OCI-LY7 (cell line): ENCODE measurements at regions not wholly inside any gene's neighbourhood (a gene's known extent, or its start where the extent isn't known, plus 50 kb on each side); places are given as distances from the start of the nearest gene placed in this dataset.

Source experiments
- EZH2phosphoT487 ChIP-seq: fragments of 200-600 bp; sonication (generic); IDR thresholded peaks from 2 replicates; pipeline ENCODE4 v1.6.1; 2018; ENCODE audit warnings: low read depth, borderline replicate concordance, mild to moderate bottlenecking, mixed run types, antibody characterized with exemption, low read length, moderate library complexity, mixed read lengths
- TF ChIP-seq, protein P1 (sequence below): fragments of 200-600 bp; sonication (generic); conservative IDR thresholded peaks from 2 replicates; pipeline ENCODE4 v1.5.1; 2014; ENCODE audit warnings: mild to moderate bottlenecking, antibody characterized with exemption, low read length, moderate library complexity, mixed read lengths

DNA sequence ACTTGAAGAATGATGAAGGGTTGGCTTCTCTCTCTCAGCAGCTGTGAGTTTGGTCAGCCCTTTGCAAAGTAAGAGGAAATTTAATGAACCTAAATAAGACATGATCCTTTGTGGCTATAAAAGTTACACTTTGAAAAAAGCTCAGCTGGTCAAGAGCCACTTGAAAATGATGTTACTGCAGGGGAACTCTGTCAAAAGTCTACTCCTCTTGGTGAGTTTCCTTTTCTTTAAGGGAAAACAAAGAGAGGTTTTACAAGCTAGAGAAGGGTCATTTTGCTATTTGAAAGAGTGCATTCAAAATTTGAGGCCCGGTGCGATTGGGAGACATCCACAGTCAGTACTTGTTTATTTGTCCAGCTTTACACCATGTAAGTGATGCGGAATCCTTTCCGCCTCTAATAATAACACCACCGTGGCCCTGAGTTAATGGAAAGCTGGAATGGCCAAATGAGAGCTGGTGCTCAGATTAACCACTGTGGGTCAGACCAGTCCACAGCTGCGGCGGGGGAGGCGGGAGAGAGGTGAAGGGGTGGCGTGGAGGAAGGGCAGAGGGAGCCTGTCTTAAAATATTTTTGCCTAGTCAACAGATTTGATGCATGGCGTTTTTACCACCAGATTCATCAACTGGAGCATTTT lies 404.0 kb downstream of the TLE4 start:
- TF ChIP-seq, protein P1, sequence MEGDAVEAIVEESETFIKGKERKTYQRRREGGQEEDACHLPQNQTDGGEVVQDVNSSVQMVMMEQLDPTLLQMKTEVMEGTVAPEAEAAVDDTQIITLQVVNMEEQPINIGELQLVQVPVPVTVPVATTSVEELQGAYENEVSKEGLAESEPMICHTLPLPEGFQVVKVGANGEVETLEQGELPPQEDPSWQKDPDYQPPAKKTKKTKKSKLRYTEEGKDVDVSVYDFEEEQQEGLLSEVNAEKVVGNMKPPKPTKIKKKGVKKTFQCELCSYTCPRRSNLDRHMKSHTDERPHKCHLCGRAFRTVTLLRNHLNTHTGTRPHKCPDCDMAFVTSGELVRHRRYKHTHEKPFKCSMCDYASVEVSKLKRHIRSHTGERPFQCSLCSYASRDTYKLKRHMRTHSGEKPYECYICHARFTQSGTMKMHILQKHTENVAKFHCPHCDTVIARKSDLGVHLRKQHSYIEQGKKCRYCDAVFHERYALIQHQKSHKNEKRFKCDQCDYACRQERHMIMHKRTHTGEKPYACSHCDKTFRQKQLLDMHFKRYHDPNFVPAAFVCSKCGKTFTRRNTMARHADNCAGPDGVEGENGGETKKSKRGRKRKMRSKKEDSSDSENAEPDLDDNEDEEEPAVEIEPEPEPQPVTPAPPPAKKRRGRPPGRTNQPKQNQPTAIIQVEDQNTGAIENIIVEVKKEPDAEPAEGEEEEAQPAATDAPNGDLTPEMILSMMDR, result no peak
- TF ChIP-seq EZH2phosphoT487, result no peak
